MCF 10A (cell line): ENCODE measurements at regions not wholly inside any gene's neighbourhood (a gene's known extent, or its start where the extent isn't known, plus 50 kb on each side); places are given as distances from the start of the nearest gene placed in this dataset.

Source experiments
- BruUV-seq: library from RNA; stranded (reverse); fragments of 400-500 nt; replicated peaks from 2 replicates; lab custom pipeline; 2021; lab: Mats Ljungman, UMichigan
- CTCF ChIA-PET: fragments of 300-600 bp; sonication (Branson Sonifier 250); formaldehyde crosslinking; extraction: SDS; loops from one replicate; lab custom pipeline; 2021; ENCODE audit warnings: antibody characterized with exemption, inconsistent platforms; lab: Yijun Ruan, JAX
- POLR2A ChIA-PET: fragments of 300-600, 350-650 bp; sonication (Branson Sonifier 250); formaldehyde crosslinking; extraction: SDS; loops from one replicate; lab custom pipeline; 2020; ENCODE audit warnings: antibody characterized with exemption, inconsistent platforms; lab: Yijun Ruan, JAX
- DNase-seq: peaks from one replicate; pipeline ENCODE4 v3.0.0-alpha.2; 2018; ENCODE audit not compliant: unreplicated experiment
- H3K27ac Mint-ChIP-seq: one replicate; pipeline ENCODE4 v1.8.0; 2022; ENCODE audit warnings: mild to moderate bottlenecking, low read depth, mixed read lengths; ENCODE audit not compliant: unreplicated experiment
- H3K27me3 Mint-ChIP-seq: one replicate; pipeline ENCODE4 v1.8.0; 2022; ENCODE audit warnings: mixed read lengths; ENCODE audit not compliant: insufficient read depth, unreplicated experiment
- H3K36me3 Mint-ChIP-seq: one replicate; pipeline ENCODE4 v1.8.0; 2022; ENCODE audit warnings: mild to moderate bottlenecking, moderate library complexity, mixed read lengths; ENCODE audit not compliant: insufficient read depth, unreplicated experiment
- H3K4me1 Mint-ChIP-seq: one replicate; pipeline ENCODE4 v1.8.0; 2022; ENCODE audit warnings: mixed read lengths; ENCODE audit not compliant: insufficient read depth, unreplicated experiment
- H3K4me3 Mint-ChIP-seq: one replicate; pipeline ENCODE4 v1.8.0; 2022; ENCODE audit warnings: mild to moderate bottlenecking, moderate library complexity, mixed read lengths; ENCODE audit not compliant: unreplicated experiment
- H3K9me3 Mint-ChIP-seq: one replicate; pipeline ENCODE4 v1.8.0; 2022; ENCODE audit warnings: mixed read lengths; ENCODE audit not compliant: unreplicated experiment
- CTCF ChIP-seq: fragments of 200-600 bp; IDR thresholded peaks from one replicate; pipeline ENCODE4 v1.8.0; 2022; ENCODE audit warnings: antibody characterized with exemption, mild to moderate bottlenecking; ENCODE audit not compliant: unreplicated experiment
- intact Hi-C: fragments of 100-400 bp; cut with micrococcal nuclease; formaldehyde crosslinking; loops from 2 replicates; pipeline ENCODE4 v1.14.1; 2022

- intact Hi-C loops: no loop called here
Measured at GRCh38 chr13:79910875-79911540, 429.9 kb downstream of the SPRY2 start.

GRCh38 chr13:79909644-79910043 is 428.7 kb downstream of the NDFIP2 start:
- DNase-seq: no peak
- ChIA-PET POLR2A (no interaction called here), CTCF (no interaction called here)
- no peak overlapping the region for H3K27ac Mint-ChIP-seq
- peaks cover 7% of the 10 kb centered on the region for H3K36me3 Mint-ChIP-seq
- TF ChIP-seq CTCF: no peak
- BruUV-seq: no TSS peak
- H3K4me1 Mint-ChIP-seq: no peaks in the 10 kb centered on the region
- intact Hi-C loops: no loop called here
- no peaks in the 10 kb centered on the region for H3K27me3 Mint-ChIP-seq
- no peak overlapping the region for H3K4me3 Mint-ChIP-seq
- no peaks in the 10 kb centered on the region for H3K9me3 Mint-ChIP-seq

More at GRCh38 chr13:79910875-79911540, 429.9 kb downstream of the SPRY2 start:
- no TSS peak for BruUV-seq
- no peak for DNase-seq
- H3K4me1 Mint-ChIP-seq: no peaks in the 10 kb centered on the region
- no peak overlapping the region for H3K27ac Mint-ChIP-seq
- no peaks in the 10 kb centered on the region for H3K9me3 Mint-ChIP-seq
- POLR2A ChIA-PET: interaction anchor here (0.5 kb wide), 1 partner anchor 251 kb away, joined by 3 read pairs; no protein-coding TSS in a partner anchor
- no peak overlapping the region for H3K4me3 Mint-ChIP-seq
- CTCF ChIA-PET: no interaction called here
- peaks cover 7% of the 10 kb centered on the region for H3K36me3 Mint-ChIP-seq
- H3K27me3 Mint-ChIP-seq: no peaks in the 10 kb centered on the region
- TF ChIP-seq CTCF: no peak

- POLR2A ChIA-PET: no interaction called here
- Mint-ChIP-seq H3K9me3 (no peaks in the 10 kb centered on the region), H3K27ac (no peak overlapping the region), H3K36me3 (peaks cover 7% of the 10 kb centered on the region), H3K4me3 (no peak overlapping the region), H3K27me3 (no peaks in the 10 kb centered on the region), H3K4me1 (no peaks in the 10 kb centered on the region)
- CTCF ChIA-PET: interaction anchor here (0.6 to 1.2 kb wide), 2 partner anchors 9 to 1084 kb away, joined by 3 to 4 read pairs; no protein-coding TSS in a partner anchor
- intact Hi-C loops: no loop called here
- no peak for TF ChIP-seq CTCF
- BruUV-seq: no TSS peak
- no peak for DNase-seq
Measured at GRCh38 chr13:79908381-79908780, 427.4 kb downstream of the NDFIP2 start.

- no TSS peak for BruUV-seq
- CTCF ChIA-PET: interaction anchor here (0.7 kb wide), 1 partner anchor 309 kb away, joined by 3 read pairs; no protein-coding TSS in a partner anchor
Measured at GRCh38 chr13:79907527-79907926, 426.6 kb downstream of the NDFIP2 start.

More at GRCh38 chr13:79907527-79907926, 426.6 kb downstream of the NDFIP2 start:
- Mint-ChIP-seq H3K27me3 (no peaks in the 10 kb centered on the region), H3K9me3 (no peaks in the 10 kb centered on the region), H3K27ac (no peak overlapping the region), H3K4me3 (no peak overlapping the region), H3K36me3 (peaks cover 7% of the 10 kb centered on the region), H3K4me1 (no peaks in the 10 kb centered on the region)
- DNase-seq: no peak
- intact Hi-C loops: no loop called here
- POLR2A ChIA-PET: no interaction called here
- TF ChIP-seq CTCF: no peak
